Activated CD8-positive, alpha-beta T cell treated with anti-CD3 and anti-CD28 coated beads for 36 hours (primary cell): ENCODE measurements at regions not wholly inside any gene's neighbourhood (a gene's known extent, or its start where the extent isn't known, plus 50 kb on each side); places are given as distances from the start of the nearest gene placed in this dataset.

Experiments used
- ATAC-seq: fragments of 200-7000 bp; cut with Tn5 transposase; one replicate; pipeline ENCODE4 v1.10.0; 2021; ENCODE audit warnings: mild to moderate bottlenecking, moderate library complexity
- CTCF ChIA-PET: fragments of 350-600 bp; sonication (Branson Sonifier 250); formaldehyde crosslinking; loops from one replicate; lab custom pipeline; 2021; ENCODE audit warnings: antibody characterized with exemption; lab: Charles Lee
- POLR2A ChIA-PET: fragments of 350-600 bp; sonication (Branson Sonifier 250); formaldehyde crosslinking; loops from one replicate; lab custom pipeline; 2021; ENCODE audit warnings: antibody characterized with exemption; lab: Charles Lee
- DNase-seq: peaks from one replicate; pipeline ENCODE4 v3.0.0-alpha.2; 2020
- H3K27ac Mint-ChIP-seq: one replicate; pipeline ENCODE4 v1.8.0; 2021; ENCODE audit warnings: mild to moderate bottlenecking, mixed read lengths
- H3K27me3 Mint-ChIP-seq: one replicate; pipeline ENCODE4 v1.8.0; 2021; ENCODE audit warnings: mixed read lengths
- H3K36me3 Mint-ChIP-seq: one replicate; pipeline ENCODE4 v1.8.0; 2021; ENCODE audit warnings: low read depth, mixed read lengths
- H3K4me1 Mint-ChIP-seq: one replicate; pipeline ENCODE4 v1.8.0; 2021; ENCODE audit warnings: low read depth, mixed read lengths
- H3K4me3 Mint-ChIP-seq: one replicate; pipeline ENCODE4 v1.8.0; 2021; ENCODE audit warnings: mild to moderate bottlenecking, moderate library complexity, mixed read lengths
- H3K9me3 Mint-ChIP-seq: one replicate; pipeline ENCODE4 v1.8.0; 2021; ENCODE audit warnings: mixed read lengths
- CTCF ChIP-seq: fragments of 200-600 bp; IDR thresholded peaks from one replicate; pipeline ENCODE4 v1.8.0; 2022; ENCODE audit warnings: antibody characterized with exemption, mild to moderate bottlenecking
- intact Hi-C: fragments of 100-400 bp; cut with micrococcal nuclease; formaldehyde crosslinking; loops from one replicate; pipeline ENCODE4 v1.10.0; 2022

GRCh38 chr16:66065925-66066324 is 300.6 kb upstream of the CDH5 start:
- ATAC-seq = no peak
- no peak for TF ChIP-seq CTCF
- peaks cover 1% of the 10 kb centered on the region for H3K27me3 Mint-ChIP-seq
- no peaks in the 10 kb centered on the region for H3K4me1 Mint-ChIP-seq
- POLR2A ChIA-PET = no interaction called here
- CTCF ChIA-PET = no interaction called here
- no peaks in the 10 kb centered on the region for H3K9me3 Mint-ChIP-seq
- no peak overlapping the region for H3K4me3 Mint-ChIP-seq
- no peaks in the 10 kb centered on the region for H3K36me3 Mint-ChIP-seq
- intact Hi-C loops = no loop called here
- DNase-seq = no peak
- no peak overlapping the region for H3K27ac Mint-ChIP-seq

GRCh38 chr16:66064801-66065530 is 301.5 kb upstream of the CDH5 start:
- no peaks in the 10 kb centered on the region for H3K36me3 Mint-ChIP-seq
- ChIA-PET POLR2A (no interaction called here), CTCF (no interaction called here)
- intact Hi-C loops = no loop called here
- no peaks in the 10 kb centered on the region for H3K4me1 Mint-ChIP-seq
- ATAC-seq (no peak), DNase-seq (no peak)
- H3K4me3 Mint-ChIP-seq = no peak overlapping the region
- no peak overlapping the region for H3K27ac Mint-ChIP-seq
- TF ChIP-seq CTCF = no peak
- no peaks in the 10 kb centered on the region for H3K9me3 Mint-ChIP-seq
- H3K27me3 Mint-ChIP-seq = peaks cover 1% of the 10 kb centered on the region

- no peak for DNase-seq
- no peak for ATAC-seq
- Mint-ChIP-seq H3K27me3 (peaks cover 1% of the 10 kb centered on the region), H3K4me1 (no peaks in the 10 kb centered on the region), H3K4me3 (no peak overlapping the region), H3K9me3 (no peaks in the 10 kb centered on the region), H3K36me3 (no peaks in the 10 kb centered on the region), H3K27ac (no peak overlapping the region)
- POLR2A ChIA-PET = no interaction called here
- intact Hi-C loops = no loop called here
- CTCF ChIA-PET = no interaction called here
- TF ChIP-seq CTCF = no peak
These were observed 307.7 kb upstream of the CDH5 start for GRCh38 chr16:66058832-66059231.

- ChIA-PET POLR2A (no interaction called here), CTCF (no interaction called here)
- Mint-ChIP-seq H3K4me3 (no peak overlapping the region), H3K36me3 (no peaks in the 10 kb centered on the region), H3K27ac (no peak overlapping the region), H3K4me1 (no peaks in the 10 kb centered on the region), H3K9me3 (no peaks in the 10 kb centered on the region), H3K27me3 (peaks cover 1% of the 10 kb centered on the region)
- no peak for ATAC-seq
- no peak for TF ChIP-seq CTCF
- intact Hi-C loops = no loop called here
- no peak for DNase-seq
These were observed 308.3 kb upstream of the CDH5 start for GRCh38 chr16:66058172-66058691.

- no peak overlapping the region for H3K4me3 Mint-ChIP-seq
- no peak overlapping the region for H3K27ac Mint-ChIP-seq
- TF ChIP-seq CTCF = no peak
- no peaks in the 10 kb centered on the region for H3K9me3 Mint-ChIP-seq
- H3K27me3 Mint-ChIP-seq = no peaks in the 10 kb centered on the region
- H3K36me3 Mint-ChIP-seq = no peaks in the 10 kb centered on the region
- ChIA-PET CTCF (no interaction called here), POLR2A (no interaction called here)
- ATAC-seq (no peak), DNase-seq (no peak)
- no peaks in the 10 kb centered on the region for H3K4me1 Mint-ChIP-seq
- intact Hi-C loops = no loop called here
These were observed 309.4 kb upstream of the CDH5 start for GRCh38 chr16:66057057-66057456.
